Endothelial cell of umbilical vein (primary cell): ENCODE measurements at regions not wholly inside any gene's neighbourhood (a gene's known extent, or its start where the extent isn't known, plus 50 kb on each side); places are given as distances from the start of the nearest gene placed in this dataset.

Experiments used
- BruUV-seq: library from RNA; stranded (reverse); fragments of 400-500 nt; replicated peaks from 2 replicates; lab custom pipeline; 2021; lab: Mats Ljungman, UMichigan
- CTCF ChIA-PET: fragments of 300-600, 350-600 bp; sonication (Branson Sonifier 250); formaldehyde crosslinking; loops from one replicate; lab custom pipeline; 2021; ENCODE audit warnings: antibody characterized with exemption, inconsistent platforms; lab: Charles Lee
- POLR2A ChIA-PET: fragments of 300-600, 350-600 bp; sonication (Branson Sonifier 250); formaldehyde crosslinking; loops from one replicate; lab custom pipeline; 2021; ENCODE audit warnings: antibody characterized with exemption, inconsistent platforms; lab: Charles Lee
- DNase-seq: peaks from one replicate; pipeline ENCODE4 v3.0.0-alpha.2; 2011; ENCODE audit warnings: low read depth, low spot score
- FAIRE-seq: peaks from 2 replicates; lab custom pipeline; 2011; peaks lifted over from hg19 to GRCh38; lab: Jason Lieb, UNC
- H2AFZ ChIP-seq: 2 replicates; pipeline ENCODE4 v1.6.0; 2012; ENCODE audit warnings: low read depth, low read length, control low read depth, inconsistent platforms
- H3K27ac ChIP-seq: 2 replicates; pipeline ENCODE4 v1.5.1; 2011; ENCODE audit warnings: low read depth, mild to moderate bottlenecking, control low read depth, low read length, moderate library complexity; ENCODE audit not compliant: insufficient read depth
- H3K27me3 ChIP-seq, 2 experiments: 2 replicates each; pipeline versions ENCODE4 v1.6.0 to v1.6.1; 2011; ENCODE audit warnings: low read length in 2 of 2, mixed read lengths in 1 of 2; ENCODE audit not compliant: control insufficient read depth in 2 of 2, insufficient read depth in 2 of 2
- H3K36me3 ChIP-seq, 2 experiments: 2 replicates in 1 of 2; 3 replicates in 1 of 2; pipeline ENCODE4 v1.5.1; 2011; ENCODE audit warnings: low read length in 2 of 2, mild to moderate bottlenecking in 1 of 2, moderate library complexity in 1 of 2; ENCODE audit not compliant: control insufficient read depth in 2 of 2, insufficient read depth in 2 of 2; ENCODE audit errors: extremely low read depth in 1 of 2
- H3K4me1 ChIP-seq: 3 replicates; pipeline ENCODE4 v1.5.1; 2011; ENCODE audit warnings: mild to moderate bottlenecking, low read length; ENCODE audit not compliant: control insufficient read depth, insufficient read depth; ENCODE audit errors: extremely low read depth
- H3K4me2 ChIP-seq: 2 replicates; pipeline ENCODE4 v1.6.1; 2011; ENCODE audit warnings: low read length, control low read depth, mixed read lengths; ENCODE audit not compliant: insufficient read depth
- H3K4me3 ChIP-seq, 3 experiments: fragments of 200-600 bp in 1 of 3; sonication (generic), shearing (Covaris generic) in 1 of 3; replicated peaks in 1 of 3; 2 replicates each; pipeline ENCODE4 v1.5.1; 2011 to 2016; ENCODE audit warnings: control low read depth in 3 of 3, low read length in 3 of 3, mild to moderate bottlenecking in 2 of 3, inconsistent platforms in 1 of 3, low read depth in 1 of 3, moderate library complexity in 1 of 3; ENCODE audit not compliant: insufficient read depth in 1 of 3
- H3K79me2 ChIP-seq: 2 replicates; pipeline ENCODE4 v1.6.0; 2012; ENCODE audit warnings: low read length, inconsistent platforms; ENCODE audit not compliant: control insufficient read depth, insufficient read depth
- H3K9ac ChIP-seq: replicated peaks from 2 replicates; pipeline ENCODE3; 2011; ENCODE audit warnings: low read length, control low read depth; ENCODE audit not compliant: insufficient read depth; ENCODE audit errors: extremely low read depth
- H3K9me1 ChIP-seq: replicated peaks from 3 replicates; pipeline ENCODE4 v1.6.0; 2011; ENCODE audit warnings: mild to moderate bottlenecking, low read length; ENCODE audit not compliant: control insufficient read depth, insufficient read depth; ENCODE audit errors: extremely low read depth
- H3K9me3 ChIP-seq: replicated peaks from 2 replicates; pipeline ENCODE4 v1.5.1; 2012; ENCODE audit warnings: low read length, inconsistent platforms; ENCODE audit not compliant: control insufficient read depth, insufficient read depth
- H4K20me1 ChIP-seq: replicated peaks from 2 replicates; pipeline ENCODE3; 2011; ENCODE audit warnings: mild to moderate bottlenecking, low read length; ENCODE audit not compliant: control insufficient read depth, insufficient read depth; ENCODE audit errors: extremely low read depth
- CTCF ChIP-seq, 2 donors: IDR thresholded peaks; 1 replicate in 1 of 2; 2 replicates in 1 of 2; pipeline ENCODE4 v1.5.1; 2011; ENCODE audit warnings: low read length in 2 of 2, mild to moderate bottlenecking in 2 of 2, moderate library complexity in 2 of 2, control low read depth in 1 of 2, inconsistent platforms in 1 of 2, low read depth in 1 of 2; ENCODE audit not compliant: insufficient read depth in 1 of 2; ENCODE audit errors: extremely low read depth in 1 of 2
- EZH2 ChIP-seq: IDR thresholded peaks from 2 replicates; pipeline ENCODE4 v1.6.1; 2012; ENCODE audit warnings: borderline replicate concordance, low read depth, mild to moderate bottlenecking, moderate library complexity, low read length, inconsistent platforms; ENCODE audit not compliant: severe bottlenecking
- FOS ChIP-seq: IDR thresholded peaks from 2 replicates; pipeline ENCODE4 v1.6.1; 2011; ENCODE audit warnings: mild to moderate bottlenecking, low read length, moderate library complexity, borderline replicate concordance; ENCODE audit not compliant: insufficient read depth
- GATA2 ChIP-seq: IDR thresholded peaks from 2 replicates; pipeline ENCODE4 v1.7.0; 2011; ENCODE audit warnings: low read depth, mild to moderate bottlenecking, moderate library complexity, mixed read lengths, low read length; ENCODE audit not compliant: insufficient read length, insufficient read depth
- JUN ChIP-seq: IDR thresholded peaks from 2 replicates; pipeline ENCODE4 v1.6.1; 2011; ENCODE audit warnings: borderline replicate concordance, low read depth; ENCODE audit not compliant: insufficient read length, insufficient read depth
- MAX ChIP-seq: IDR thresholded peaks from 2 replicates; pipeline ENCODE4 v1.6.1; 2011; ENCODE audit not compliant: insufficient read depth, insufficient read length
- MYC ChIP-seq: IDR thresholded peaks from one replicate; pipeline ENCODE4 v1.6.1; 2011; ENCODE audit warnings: mild to moderate bottlenecking, low read depth, low read length
- POLR2A ChIP-seq: IDR thresholded peaks from 2 replicates; pipeline ENCODE4 v1.6.1; 2012; ENCODE audit warnings: low read depth, mild to moderate bottlenecking, control low read depth, low read length
- POLR2AphosphoS5 ChIP-seq: IDR thresholded peaks from 2 replicates; pipeline ENCODE4 v1.6.1; 2012; ENCODE audit warnings: low read depth, mild to moderate bottlenecking, control low read depth, low read length, moderate library complexity; ENCODE audit not compliant: insufficient read depth
- dilution Hi-C: fragments of 300-500 bp; cut with MboI; formaldehyde crosslinking; loops from one replicate; pipeline ENCODE4 v1.15.0; 2019; ENCODE audit warnings: low sequenced_read_pairs; ENCODE audit not compliant: extremely low pct_ligation_motif_present
- intact Hi-C: fragments of 100-400 bp; cut with micrococcal nuclease; formaldehyde crosslinking; loops from one replicate; pipeline ENCODE4 v1.10.0; 2022

GRCh38 chr2:147197754-147198483 lies 646.9 kb upstream of the ACVR2A start:
- Histone ChIP-seq H2AFZ (no peak overlapping the region), H3K27ac (no peak overlapping the region), H3K4me3 (no peak overlapping the region), H4K20me1 (no peaks in the 10 kb centered on the region), H3K9me1 (no peaks in the 10 kb centered on the region), H3K79me2 (no peaks in the 10 kb centered on the region), H3K27me3 (no peaks in the 10 kb centered on the region), H3K4me1 (no peaks in the 10 kb centered on the region), H3K9ac (no peak overlapping the region), H3K36me3 (no peaks in the 10 kb centered on the region), H3K9me3 (peaks cover 4% of the 10 kb centered on the region), H3K4me2 (no peak overlapping the region)
- CTCF ChIA-PET, result no interaction called here
- dilution Hi-C loops, result no loop called here
- DNase-seq (no peak), FAIRE-seq (no peak)
- POLR2A ChIA-PET, result no interaction called here
- intact Hi-C loops, result no loop called here
- BruUV-seq, result no TSS peak
- TF ChIP-seq POLR2AphosphoS5, result no peak
- TF ChIP-seq MAX, result no peak
- TF ChIP-seq EZH2, result no peak
- TF ChIP-seq FOS, result no peak
- TF ChIP-seq JUN, result no peak
- TF ChIP-seq GATA2, result no peak
- no peak for TF ChIP-seq CTCF (IDR thresholded peaks at IDR 0.05; ENCODE audit: extremely low read depth in 1 of 2, insufficient read depth in 1 of 2, low read depth in 1 of 2, low read length in 2 of 2)
- no peak for TF ChIP-seq MYC
- TF ChIP-seq POLR2A, result no peak
